Suppressor macrophage treated with lipopolysaccharide for 1 hour (primary cell): ENCODE measurements at regions not wholly inside any gene's neighbourhood (a gene's known extent, or its start where the extent isn't known, plus 50 kb on each side); places are given as distances from the start of the nearest gene placed in this dataset.
"Not testable (repeated sequence)": the region's sequence is repeated elsewhere in the genome, so short reads cannot be mapped to it uniquely, and the experiment has no call there.

Experiments
- DNase-seq, 3 donors: peaks; one replicate each; pipeline ENCODE4 v3.0.0-alpha.2; 2020 to 2022

DNA sequence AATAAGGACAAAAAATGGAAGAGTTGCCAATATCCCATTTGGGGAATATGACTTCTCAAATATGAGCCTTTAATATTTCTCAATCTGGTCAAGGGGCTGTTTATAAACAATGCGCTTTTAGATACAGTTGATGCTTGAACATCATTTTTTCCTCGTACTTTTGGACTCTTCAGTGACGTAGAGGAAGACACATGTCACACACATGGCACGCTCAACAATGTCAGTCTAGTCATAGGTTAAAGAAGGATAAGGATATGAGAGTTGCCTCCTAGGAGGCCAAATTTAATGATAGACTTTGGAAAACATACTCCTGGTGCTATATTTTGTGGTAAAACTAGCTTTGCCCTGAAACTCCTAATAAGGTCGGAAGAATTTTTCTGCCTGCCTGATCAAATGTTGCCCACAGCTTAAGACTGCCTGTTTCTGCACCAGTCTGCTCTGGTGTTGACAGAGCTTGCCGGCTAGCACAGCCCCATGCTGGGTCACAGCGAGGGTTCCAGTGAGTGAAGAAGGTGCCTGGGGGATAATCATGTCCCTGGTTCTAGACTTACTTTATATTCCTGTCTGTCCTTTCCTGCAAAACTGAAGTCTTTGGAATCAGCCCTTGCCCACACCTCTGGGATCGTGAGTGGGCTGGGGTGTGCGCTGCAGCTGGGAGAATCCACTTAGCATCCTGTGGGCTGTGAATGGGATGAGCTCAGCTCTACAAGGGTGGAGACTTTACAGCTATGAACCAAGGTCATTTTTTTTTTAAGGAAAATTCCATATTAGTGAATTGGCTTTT, 230.8 kb upstream of the IRX4 start:
- no peak for DNase-seq

DNA sequence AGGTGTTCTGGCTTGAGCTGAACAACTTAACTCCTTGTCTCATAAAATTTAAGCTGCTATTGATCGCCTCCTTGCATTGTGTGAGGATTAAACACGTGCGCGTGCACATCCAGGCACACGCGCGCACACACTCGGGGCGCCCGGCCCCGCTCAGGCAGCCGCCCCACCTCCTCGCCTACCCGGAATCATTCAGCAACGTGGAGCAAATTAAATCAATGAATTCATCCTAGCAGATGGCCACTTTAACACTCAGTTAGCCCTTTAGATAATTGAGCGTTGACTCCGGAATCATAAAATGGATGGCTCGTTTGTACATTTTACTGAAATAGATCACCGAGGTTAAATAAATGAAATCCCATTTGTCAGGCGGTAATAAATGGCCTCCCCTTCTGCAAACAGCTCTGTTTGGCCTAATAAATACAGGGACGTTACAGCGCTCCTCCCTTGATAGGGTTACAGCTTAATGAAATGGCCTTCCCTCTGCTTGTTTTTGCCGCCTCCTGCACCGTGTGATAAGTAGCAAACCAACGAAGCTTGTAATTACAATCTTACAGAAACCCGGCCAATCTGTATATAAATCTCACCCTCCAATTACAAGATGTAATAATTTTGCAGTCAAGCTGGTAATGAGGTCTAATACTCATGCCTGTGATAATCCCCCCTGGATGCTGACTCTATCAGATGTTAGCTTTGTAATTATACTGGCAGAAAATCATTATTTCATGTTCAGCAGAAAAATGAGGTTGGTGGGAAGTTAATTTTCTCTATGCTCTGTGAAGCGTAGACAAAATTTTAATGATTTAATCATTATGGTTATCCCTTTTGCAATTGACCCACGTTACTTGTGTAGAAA, 229.7 kb upstream of the IRX4 start:
- no peak for DNase-seq

DNA sequence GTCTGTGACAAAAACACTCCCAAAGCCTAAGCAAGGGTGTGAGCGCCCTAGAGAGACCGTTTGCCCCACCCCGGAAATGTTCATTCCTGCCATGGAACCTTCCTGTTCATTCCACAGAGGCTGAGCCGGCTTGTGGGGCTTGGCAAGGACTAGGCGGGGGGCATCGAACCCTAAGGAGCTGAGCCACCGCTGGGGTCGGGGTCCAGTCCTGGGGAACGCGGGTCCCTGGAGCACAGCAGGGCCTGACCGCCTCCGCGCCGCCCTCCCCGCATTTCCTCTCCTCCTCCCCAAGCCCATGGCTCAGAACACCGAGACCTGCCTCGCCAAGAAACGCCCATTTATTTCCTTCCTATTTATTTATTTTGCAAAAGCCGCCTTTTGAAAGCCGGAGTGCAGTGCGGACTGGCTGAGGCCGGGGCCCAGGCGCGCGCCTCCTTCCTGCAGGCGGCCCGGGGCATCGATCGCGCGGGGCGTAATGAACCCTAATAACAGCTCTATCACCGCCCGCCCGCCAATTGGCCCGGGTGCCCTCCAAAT, 228.9 kb upstream of the IRX4 start:
- DNase-seq: no peak

DNA sequence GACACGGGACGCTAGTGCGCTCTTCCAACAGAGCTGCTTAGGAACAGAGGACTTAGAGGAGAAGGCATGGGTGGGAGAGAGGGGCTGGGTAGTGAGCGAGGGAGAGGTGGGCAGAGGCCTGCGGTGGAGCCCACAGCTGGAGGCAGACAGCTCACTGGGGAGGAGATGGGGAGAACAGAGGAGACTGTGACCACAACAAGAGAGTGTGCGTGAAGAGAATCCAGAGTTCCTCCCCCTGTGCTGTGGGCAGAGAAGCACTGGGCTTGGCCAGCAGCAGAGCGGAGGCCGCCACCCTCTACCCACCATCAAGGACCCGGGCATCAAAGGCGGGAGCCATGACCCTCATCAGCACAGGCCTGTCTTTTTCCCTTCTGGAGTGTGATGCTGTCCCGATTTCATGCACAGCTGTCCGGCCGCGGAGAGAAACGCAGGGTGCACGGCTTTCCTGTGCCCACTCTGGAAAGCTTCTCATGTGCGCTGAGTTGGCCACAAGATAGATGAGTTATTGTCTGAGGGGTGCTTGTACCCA, 228.3 kb upstream of the IRX4 start:
- no peak for DNase-seq

DNA sequence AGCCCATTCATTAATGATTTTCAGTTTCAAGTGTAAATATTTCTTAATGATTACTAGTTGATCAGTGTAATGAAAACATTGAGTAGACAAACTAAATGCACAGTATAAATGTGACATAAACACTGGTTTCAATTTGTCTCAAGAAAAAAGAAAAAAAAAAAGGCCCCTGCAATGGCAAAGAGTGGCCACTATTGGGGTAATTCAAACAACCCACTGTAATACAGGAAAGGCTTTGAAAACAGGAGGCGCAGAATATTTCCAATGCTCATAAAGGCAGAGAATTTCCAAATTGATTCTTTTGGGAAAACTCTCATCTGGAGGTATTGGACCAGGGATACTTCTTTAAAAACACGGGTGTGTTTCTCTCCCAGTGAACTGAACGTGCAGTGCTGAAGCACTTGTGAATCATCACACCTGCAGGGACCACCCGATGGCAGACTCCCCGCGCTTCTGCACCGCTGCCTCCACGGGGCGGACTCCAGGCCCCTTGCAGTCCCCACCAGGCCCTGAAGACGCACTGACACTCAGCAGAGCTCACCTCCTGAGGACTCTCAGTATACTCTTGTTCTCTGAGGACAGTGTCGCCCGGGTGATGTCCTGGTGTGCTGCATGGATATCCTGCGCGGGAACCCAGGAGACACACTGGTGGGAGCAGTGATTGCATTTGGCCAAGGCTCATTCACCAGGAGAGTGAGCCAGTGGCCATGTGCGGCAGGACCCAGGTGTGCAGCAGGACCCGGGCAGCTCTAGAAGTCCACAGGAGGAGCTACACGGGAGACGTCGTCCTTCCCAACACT, 227.6 kb upstream of the IRX4 start:
- DNase-seq: no peak

DNA sequence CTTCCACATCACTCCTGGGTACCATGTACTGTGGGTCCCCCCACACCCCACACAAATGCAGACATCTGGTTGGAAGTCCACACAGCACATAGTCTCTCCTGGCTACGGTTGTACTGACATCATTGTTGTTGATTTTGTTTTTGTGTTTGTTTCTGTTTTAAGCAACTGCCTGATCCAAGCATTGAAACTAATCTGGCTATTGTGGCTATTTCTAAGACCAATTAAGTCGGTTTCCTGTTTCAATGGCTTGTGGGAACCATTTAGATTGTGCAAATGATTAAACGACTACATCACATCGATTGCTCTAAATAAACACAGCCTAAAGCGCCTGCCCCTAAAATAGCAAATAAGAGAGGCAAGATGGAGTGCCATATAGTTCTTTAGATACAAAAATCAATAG, 226.8 kb upstream of the IRX4 start:
- DNase-seq: no peak

DNA sequence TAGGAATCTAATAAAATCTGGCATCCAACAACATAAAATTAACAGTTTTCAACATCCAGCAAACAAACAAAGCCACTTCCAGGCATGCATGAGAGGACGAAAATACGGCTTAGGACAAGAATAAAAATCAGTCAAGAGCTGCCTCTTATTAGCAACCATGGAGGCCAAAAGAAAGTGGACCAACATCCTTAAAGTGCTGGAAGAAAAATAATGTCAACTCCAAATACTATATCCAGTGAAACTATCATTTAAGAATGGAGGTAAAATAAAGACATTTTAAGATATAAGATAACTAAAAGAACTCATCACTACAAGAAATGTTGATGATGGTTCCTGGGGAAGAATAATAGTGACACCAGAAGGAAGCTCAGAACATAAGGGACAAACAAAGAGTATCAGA, 224.0 kb upstream of the IRX4 start:
- no peak for DNase-seq

DNA sequence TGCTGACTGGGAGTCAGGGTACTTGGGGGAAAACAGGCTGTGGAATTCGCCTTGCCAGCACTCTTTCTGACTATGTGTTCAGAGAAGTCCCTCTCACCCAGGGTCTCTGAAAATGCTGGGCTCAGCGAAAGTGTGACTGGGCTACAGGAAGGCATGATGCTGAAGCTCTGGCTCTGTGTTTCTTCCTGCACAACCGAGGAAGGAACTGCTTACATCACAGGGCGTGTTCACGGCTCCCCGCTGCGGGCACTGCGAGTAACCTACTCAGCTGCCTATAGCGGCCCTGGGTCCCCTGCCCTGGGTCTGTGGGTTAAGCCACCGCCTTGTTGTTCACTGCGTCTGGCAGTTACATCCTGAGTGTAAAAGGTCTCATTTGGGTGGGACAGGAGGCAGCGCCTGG, 222.4 kb upstream of the IRX4 start:
- DNase-seq: no peak

DNA sequence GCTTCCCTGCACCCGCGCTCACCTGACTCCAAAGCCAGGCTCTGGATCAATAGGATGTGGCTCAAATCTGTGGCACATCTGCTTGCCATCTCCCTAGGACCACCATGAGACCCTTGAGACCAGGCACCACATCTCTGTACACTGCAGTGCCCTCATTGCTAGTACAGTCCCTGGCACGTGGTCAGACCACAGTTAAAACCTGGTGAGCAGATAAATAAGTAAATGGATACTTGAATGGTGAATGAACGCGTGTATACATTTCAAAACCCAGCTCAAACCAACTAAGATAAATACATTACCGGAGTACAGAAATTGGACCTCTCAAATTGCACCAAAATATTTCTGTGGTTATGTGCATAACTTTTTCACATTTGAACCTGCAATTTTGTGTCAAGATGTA, 221.2 kb upstream of the IRX4 start:
- no peak for DNase-seq

DNA sequence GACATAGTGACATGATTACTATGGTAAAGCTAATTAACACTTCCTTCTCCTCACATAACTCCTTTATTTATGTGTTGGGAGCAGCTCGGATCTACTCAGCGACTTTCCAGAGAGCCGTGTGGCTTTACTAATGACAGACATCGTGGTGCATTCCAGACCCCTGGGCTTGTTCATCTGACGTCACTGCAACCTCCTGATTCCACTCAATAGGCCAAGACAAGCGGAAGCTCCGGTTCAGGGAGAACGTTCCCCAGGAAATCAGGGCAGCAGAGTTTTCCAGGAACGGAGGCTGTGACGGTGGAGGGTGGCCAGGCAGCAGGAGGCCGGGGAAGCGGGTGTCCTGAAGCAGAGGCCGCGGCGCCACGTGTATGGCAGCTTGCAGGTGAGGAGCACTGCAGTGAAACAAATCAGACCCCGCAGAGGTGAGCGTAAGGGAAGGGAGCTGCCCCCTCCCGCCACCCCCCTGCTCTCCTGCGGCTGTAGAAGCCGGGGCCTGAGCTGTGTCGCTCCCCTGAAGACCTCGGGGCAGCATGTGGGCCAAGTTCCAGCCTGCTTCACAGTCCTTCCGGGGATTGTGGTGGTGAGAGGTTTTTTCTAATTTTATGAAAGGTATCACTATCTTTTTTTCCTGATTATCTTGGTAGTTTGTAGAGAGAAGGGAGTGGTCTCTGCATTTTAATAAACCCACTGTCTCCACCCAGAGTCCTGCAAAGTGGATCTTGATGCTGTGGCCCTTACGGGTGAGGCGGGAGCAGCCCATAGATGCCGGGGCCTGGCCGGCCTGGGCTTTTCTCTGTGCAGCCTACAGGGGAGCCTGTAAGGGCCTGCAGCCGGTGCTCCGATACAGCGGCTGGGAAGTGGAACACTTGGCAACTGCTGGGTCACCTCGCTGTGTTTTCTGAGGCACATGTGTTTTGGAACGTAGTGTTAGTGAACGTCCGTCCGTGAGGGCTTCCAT, 220.4 kb upstream of the IRX4 start:
- DNase-seq: no peak

DNA sequence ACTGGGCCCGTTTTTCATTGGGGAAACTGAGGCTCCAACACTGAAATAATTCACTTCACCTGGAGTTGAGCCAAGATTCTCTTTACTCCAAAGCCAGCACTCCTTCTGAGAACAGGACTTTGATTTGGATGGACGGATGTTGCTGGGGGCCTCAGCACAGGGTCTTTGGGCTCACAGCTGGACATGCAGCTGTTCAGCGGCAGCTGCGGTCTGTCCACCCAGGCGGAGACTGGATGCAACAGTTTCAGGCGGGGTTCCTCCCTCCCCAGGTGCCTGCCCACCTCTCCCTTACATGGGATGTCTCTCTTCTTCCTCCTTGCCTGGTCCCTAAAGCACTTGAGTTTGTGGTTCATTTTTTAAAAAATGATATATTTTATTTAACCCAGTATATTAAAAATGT, 219.0 kb upstream of the IRX4 start:
- DNase-seq: no peak

DNA sequence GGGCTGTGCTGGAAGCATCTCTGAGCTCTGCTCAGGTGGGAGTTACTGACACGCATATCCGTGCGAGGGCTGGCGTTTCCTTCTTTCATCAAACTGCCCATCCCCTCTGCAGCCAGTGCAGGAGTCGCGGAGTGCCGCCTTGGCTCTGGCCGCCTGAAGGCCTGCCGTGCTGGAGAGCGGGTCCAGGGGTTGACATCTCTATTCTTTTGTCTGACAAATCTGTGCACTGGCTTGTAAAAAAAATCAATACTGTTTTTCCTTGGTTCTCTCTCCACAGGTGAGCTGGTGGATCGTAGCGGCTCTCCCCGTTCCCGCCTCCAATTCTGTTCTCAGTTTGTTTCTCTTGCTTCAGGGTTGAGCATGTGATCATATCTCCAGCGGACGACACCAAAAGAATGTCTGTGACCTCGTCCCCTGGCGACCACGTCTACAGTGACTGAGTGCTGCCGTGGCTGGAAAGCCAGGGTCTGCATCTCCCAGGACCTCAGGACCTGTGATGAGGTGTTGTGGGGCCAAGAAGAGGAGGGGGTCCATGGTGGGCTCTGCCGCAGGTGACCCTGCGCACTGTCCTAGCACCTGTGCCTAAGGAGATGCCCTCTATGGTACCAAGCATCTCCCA, 214.3 kb upstream of the IRX4 start:
- DNase-seq: no peak

DNA sequence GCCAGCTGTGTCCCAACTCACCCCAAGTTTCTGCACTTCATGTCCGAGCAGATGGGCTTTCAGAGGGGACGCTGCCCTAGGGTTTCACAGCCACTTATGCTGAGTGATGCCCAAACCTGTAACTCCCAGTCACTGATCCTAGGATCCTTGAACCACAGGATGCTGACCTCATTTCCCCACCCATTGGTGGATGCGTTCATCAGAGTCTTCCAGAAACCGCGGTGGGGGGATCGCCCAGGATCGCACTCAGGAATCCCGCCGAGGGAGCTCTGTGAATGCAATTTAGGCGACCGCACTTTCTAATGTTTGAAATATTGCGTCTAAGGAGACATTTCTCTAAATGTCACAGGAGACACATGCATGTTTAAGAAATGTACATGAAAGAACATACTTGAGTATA, 212.3 kb upstream of the IRX4 start:
- no peak for DNase-seq

DNA sequence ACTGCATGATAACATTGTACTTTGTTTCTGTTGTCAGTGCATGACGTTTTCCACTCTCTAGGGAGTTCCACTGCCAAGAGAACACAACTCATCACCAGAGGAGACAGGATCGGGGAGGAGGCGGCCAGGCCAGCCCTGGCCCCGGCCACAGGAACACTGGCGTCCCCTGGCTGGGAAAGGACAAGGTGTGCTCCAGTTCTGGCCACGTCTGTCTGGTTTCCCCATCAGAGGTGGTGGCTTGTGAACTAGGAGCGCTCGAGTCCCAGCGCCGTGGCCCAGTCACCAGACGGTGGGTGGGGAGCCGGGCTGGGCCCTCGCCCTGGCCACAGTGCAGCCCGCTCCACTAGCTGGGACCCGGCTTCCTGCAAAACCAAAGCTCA, 211.9 kb upstream of the IRX4 start:
- no peak for DNase-seq

DNA sequence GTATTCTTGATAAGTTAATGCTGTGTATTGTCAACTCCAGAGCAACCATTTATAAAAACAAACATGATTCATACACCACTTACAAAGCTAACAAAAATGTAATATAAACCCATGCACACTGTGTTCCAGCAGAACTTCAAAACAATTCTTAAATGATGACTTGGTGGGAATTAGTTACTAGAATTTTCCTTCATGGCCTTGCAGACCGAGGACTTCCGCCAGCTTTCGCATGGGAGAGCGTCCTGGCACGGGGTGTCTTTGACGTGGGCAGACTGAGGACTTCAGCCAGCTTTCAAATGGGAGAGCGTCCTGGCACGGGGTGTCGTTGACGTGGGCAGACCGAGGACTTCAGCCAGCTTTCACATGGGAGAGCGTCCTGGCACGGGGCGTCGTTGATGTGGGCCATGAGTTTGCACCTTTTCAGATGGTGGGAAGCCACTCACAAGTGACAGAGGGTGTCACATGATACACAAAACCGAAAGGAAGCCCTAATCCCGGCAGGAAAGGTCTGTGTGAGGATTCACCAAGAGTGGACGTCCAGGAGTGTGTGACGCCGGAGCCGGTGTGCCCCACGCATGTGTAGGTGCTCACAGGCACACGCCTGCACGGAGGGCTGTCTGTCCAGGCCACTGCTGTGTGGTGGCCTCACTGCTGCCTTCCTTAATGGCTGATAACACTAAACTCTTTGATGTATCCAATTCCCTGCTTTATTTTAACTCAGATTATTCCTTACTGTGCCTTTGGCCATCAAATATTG, 211.3 kb upstream of the IRX4 start:
- no peak for DNase-seq

DNA sequence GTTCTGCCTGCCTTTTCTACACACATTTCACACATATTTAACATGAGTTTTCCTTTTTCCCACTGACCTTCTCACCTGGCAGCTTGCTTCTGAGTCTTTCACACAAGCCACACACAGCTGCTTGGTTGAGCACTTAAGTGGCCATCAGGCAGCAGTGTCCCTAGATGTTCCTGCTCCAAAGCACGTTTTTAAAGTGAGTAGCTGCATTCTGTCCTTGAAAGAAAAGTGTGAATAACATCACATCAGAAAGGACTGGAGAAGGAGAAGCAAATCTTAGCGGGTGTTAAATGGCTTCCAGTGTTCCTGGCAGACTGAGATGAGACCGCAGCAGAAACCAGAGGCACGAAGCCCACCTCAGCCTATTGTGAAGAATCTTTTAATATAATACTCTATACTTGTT, 209.2 kb upstream of the IRX4 start:
- DNase-seq: no peak

DNA sequence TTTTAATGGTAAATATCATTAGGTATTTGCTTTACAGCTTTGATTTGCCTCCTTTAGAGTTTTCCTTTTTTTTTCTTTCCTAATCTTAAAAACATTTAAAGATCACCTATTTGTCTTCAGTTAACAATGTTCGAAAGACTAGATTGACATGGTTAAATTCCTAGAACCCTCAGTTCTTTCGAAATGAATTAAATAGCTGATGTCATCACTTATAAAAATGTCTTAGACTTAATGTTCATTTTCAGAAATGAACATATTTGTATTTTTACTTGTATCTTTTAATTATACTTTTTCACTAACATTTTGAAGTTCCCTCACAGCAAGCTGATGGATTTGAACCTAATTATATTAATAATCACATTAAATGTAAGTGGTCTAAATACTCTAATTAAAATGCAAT, 205.3 kb upstream of the IRX4 start:
- no peak for DNase-seq

DNA sequence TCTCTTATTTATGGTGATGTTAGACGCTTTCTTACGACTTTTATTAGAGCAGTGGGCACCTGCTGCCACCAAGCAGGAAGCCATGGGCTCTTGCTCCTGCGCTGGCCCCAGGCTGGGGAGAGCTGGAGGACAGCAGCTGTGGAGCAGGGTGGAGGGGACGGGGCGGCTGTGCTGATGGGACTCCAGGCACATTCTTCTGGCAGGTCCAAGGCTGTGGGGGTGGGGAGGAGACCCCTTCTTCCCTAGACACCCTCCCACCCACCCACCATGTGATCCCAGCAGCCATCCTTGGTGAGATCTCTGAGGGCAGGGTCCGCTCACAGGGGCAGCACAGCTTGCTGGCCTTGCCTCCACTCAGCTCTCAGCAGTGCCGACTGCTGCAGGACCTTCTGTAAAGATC, 192.6 kb upstream of the IRX4 start:
- DNase-seq: no peak

DNA sequence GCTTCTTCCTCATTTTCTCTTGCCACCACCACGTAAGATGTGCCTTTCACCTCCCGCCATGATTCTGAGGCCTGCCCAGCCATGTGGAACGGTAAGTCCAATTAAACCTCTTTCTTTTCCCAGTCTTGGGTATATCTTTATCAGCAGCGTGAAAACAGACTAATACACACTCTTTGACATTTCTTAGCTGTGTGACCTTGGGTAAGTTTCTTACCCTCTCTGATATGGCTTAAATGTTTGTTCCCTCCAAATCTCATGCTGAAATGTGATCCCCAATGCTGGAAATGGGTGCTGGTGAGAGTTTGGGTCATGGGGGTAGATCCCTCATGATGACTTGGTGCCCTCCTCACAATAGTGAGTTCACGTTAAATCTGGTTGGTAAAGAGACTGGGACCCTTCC, 188.8 kb upstream of the IRX4 start:
- no peak for DNase-seq

DNA sequence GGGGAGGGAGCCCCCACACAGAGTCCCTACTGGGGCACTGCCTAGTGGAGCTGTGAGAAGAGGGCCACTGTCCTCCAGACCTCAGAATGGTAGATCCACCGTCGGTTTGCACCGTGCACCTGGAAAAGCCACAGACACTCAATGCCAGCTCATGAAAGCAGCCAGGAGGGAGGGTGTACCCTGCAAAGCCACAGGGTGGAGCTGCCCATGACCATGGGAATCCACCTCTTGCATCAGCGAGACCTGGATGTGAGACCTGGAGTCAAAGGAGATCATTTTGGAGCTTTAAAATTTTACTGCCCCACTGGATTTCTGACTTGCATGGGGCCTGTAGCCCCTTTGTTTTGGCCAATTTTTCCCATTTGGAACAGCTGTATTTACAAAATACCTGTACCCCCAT, 188.1 kb upstream of the IRX4 start:
- DNase-seq: not testable (repeated sequence)

DNA sequence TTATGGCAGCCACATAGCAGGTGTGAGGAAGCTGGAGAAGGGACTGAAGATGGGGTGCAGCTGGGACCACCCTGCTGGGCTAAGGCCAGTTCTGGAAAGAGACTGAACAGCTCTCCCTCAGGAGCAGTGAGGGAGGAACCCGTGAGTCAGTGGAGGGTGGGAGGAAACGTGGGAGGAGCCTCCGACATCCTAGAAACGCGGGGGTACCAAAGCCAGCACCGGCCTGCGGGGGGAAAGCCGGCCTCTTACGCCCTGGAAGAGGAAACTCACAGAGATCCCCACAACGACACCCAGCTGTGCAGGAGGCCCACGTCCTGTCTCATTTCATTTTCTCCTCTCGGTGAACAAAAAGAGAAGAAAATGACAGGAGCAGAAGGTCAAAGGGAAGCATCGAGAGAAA, 185.8 kb upstream of the IRX4 start:
- no peak for DNase-seq
